ENCODE measurements at regions not wholly inside any gene's neighbourhood (a gene's known extent, or its start where the extent isn't known, plus 50 kb on each side); places are given as distances from the start of the nearest gene placed in this dataset.

- no peak overlapping the region for H3K27ac ChIP-seq
- TF ChIP-seq POLR2A (IDR thresholded peaks at IDR 0.05) (no peak), CTCF (IDR thresholded peaks at IDR 0.05) (no peak)
- no peaks in the 10 kb centered on the region for H3K9me3 ChIP-seq
- no peaks in the 10 kb centered on the region for H3K36me3 ChIP-seq
- no peak overlapping the region for H3K4me3 ChIP-seq
- no peaks in the 10 kb centered on the region for H3K4me1 ChIP-seq
- DNase-seq = no peak
- H3K27me3 ChIP-seq = no peaks in the 10 kb centered on the region
Measured at GRCh38 chr6:166752928-166753721, 126.1 kb upstream of the RPS6KA2 start.

- TF ChIP-seq CTCF (IDR thresholded peaks at IDR 0.05) (no peak), POLR2A (IDR thresholded peaks at IDR 0.05) (no peak)
- no peaks in the 10 kb centered on the region for H3K9me3 ChIP-seq
- H3K27ac ChIP-seq = no peak overlapping the region
- no peaks in the 10 kb centered on the region for H3K4me1 ChIP-seq
- H3K4me3 ChIP-seq = no peak overlapping the region
- DNase-seq = peak in 2 of 3 donors; percentile 52 to 70
- H3K27me3 ChIP-seq = no peaks in the 10 kb centered on the region
- H3K36me3 ChIP-seq = no peaks in the 10 kb centered on the region
Measured at GRCh38 chr6:166752097-166752496, 125.0 kb upstream of the RPS6KA2 start.

- Histone ChIP-seq H3K36me3 (no peaks in the 10 kb centered on the region), H3K27ac (peak overlapping the region in 1 of 4 donors; percentile 11), H3K4me3 (peak overlapping the region in 1 of 4 donors; percentile 29), H3K27me3 (no peaks in the 10 kb centered on the region), H3K9me3 (no peaks in the 10 kb centered on the region), H3K4me1 (no peaks in the 10 kb centered on the region)
- DNase-seq = peak in 2 of 3 donors; percentile 75 to 77
- no peak for TF ChIP-seq CTCF (IDR thresholded peaks at IDR 0.05)
- no peak for TF ChIP-seq POLR2A (IDR thresholded peaks at IDR 0.05)
Measured at GRCh38 chr6:166751051-166751595, 124.1 kb upstream of the RPS6KA2 start.

- H3K27me3 ChIP-seq = no peaks in the 10 kb centered on the region
- H3K27ac ChIP-seq = no peak overlapping the region
- H3K36me3 ChIP-seq = no peaks in the 10 kb centered on the region
- H3K4me1 ChIP-seq = no peaks in the 10 kb centered on the region
- no peak for TF ChIP-seq CTCF (IDR thresholded peaks at IDR 0.05)
- TF ChIP-seq POLR2A (IDR thresholded peaks at IDR 0.05) = no peak
- no peaks in the 10 kb centered on the region for H3K9me3 ChIP-seq
- no peak overlapping the region for H3K4me3 ChIP-seq
- DNase-seq = no peak
Measured at GRCh38 chr6:166750108-166750793, 123.2 kb upstream of the RPS6KA2 start.

GRCh38 chr6:166749666-166750065, 122.6 kb upstream of the RPS6KA2 start:
- no peaks in the 10 kb centered on the region for H3K27me3 ChIP-seq
- TF ChIP-seq POLR2A (IDR thresholded peaks at IDR 0.05) (no peak), CTCF (IDR thresholded peaks at IDR 0.05) (no peak)
- no peak overlapping the region for H3K27ac ChIP-seq
- H3K4me1 ChIP-seq = no peaks in the 10 kb centered on the region
- H3K36me3 ChIP-seq = no peaks in the 10 kb centered on the region
- H3K4me3 ChIP-seq = no peak overlapping the region
- no peak for DNase-seq
- H3K9me3 ChIP-seq = no peaks in the 10 kb centered on the region
